GM18499 (cell line): ENCODE measurements at regions not wholly inside any gene's neighbourhood (a gene's known extent, or its start where the extent isn't known, plus 50 kb on each side); places are given as distances from the start of the nearest gene placed in this dataset.

Experiments
- ATAC-seq: cut with Tn5 transposase; IDR thresholded peaks from one replicate; pipeline ENCODE4 v1.9.1; 2021; ENCODE audit warnings: moderate number of reproducible peaks; ENCODE audit not compliant: insufficient read depth, unreplicated experiment

DNA sequence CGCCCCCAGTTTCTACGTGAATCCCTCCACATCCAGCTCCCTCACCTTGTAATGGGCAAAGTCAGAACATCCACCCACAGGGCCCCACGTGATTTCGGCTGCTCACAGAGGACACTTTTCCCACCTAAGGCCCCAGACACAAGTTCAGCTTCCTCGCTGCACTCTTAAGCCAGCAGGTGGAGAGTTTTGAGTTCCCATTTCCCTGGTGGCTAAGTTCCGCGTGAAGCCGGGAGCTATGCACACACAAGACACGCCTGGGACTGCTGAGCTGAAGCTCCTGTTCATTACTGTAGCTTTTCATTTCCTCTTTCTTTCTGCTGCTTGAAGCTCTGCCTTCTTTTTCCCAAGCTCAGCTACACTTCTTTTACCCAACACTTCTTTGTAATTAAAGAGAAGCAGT, 273.8 kb downstream of the NPIPA8 start:
- ATAC-seq: no peak

DNA sequence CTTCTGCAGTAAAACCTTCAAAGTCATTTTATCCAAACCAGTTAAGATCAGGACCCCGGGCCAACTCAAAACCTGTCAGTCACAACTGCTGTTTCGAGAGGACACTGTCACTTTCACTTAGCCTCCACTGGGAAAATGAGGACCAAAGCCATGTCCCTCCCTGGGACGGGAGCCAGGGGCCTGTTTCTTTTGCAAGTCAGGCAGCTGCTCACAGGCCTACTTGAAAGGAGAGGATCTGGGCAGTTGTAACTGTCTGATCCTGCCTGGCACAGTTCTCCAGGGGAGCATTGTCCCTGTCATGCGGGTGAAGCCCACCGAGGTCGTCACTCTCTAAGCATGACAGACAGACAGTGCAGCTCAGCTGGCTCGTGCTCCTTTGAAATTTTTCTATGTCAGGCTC, 276.2 kb downstream of the NPIPA8 start:
- no peak for ATAC-seq

DNA sequence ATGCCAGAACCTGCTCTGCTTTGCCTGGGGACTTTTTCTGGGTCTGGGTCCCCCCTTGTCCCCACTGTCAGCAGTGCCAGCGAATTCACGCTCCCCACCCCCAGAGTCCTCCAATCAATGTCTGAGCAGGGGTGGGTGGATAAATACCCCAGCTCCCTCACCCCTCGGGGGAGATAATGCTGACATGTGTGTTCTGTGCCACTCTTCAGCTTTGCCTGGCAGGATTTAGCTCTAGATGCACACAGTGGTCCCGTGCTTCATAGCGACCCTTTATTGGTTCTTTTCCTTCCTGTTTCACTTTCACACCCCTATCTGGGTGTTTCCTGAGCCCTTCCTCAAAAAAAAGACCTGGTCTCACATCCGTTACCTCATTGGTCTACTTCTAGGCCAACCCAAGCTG, 277.0 kb downstream of the NPIPA8 start:
- no peak for ATAC-seq

DNA sequence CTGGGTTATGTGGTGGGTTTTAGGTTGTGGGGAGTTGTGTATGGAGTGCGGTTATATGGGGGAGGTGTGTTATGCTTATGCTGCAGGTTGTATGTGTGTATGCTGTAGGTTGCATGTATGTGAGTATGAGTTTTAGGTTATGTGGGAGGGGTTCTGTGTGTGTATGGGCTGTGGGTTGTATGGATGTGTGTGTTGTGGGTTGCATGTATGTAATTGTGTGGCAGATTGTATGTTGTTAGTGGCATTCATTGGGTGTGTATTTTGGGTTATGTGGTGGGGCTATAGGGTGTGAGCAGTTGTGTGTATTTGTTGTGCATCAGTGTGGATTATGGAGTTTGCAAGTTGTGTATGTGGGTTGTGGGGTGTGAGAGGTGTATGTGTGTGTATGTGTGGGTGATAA, 277.4 kb downstream of the NPIPA8 start:
- ATAC-seq: no peak

- no peak for ATAC-seq
Observed at GRCh38 chr16:18055411-18055916, 281.1 kb downstream of the NPIPA8 start.

- ATAC-seq: no peak
Observed at GRCh38 chr16:18050777-18051176, 285.8 kb downstream of the NPIPA8 start.

- no peak for ATAC-seq
Observed at GRCh38 chr16:18050234-18050633, 286.3 kb downstream of the NPIPA8 start.

- no peak for ATAC-seq
Observed at GRCh38 chr16:18049547-18050133, 286.9 kb downstream of the NPIPA8 start.

DNA sequence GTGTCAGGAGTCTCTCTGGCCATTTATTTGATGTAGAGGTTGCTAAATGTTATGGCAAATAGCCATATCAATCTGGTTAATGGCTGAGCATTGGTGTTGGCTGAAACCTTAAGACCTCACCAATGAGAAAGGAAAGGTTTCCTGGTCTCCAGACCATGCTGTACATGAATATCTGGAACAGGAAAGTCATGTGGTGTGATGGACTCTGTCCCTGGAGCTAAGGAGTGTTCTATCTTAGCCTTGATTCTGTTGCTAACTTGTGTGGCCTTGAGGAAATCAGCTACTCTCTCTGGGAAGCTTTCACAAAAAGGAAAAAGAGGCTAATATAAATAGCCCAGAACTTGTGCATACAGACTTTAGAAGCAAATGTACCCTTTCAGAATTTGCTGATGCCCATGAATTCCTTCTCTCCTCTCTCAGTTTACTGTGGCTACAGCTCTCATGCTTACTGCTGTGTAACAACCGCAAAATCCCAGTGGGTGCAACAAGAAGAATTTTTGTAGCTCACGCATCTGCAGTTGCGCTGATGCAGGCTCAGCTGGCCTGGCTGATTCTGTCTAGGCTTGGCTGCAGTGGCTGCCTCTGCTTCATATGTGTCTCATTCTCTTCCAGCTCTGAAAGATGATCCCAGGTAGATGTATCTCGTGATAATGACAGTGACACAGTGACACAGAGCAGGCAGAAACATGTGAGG, 287.5 kb downstream of the NPIPA8 start:
- no peak for ATAC-seq

- ATAC-seq: no peak
Observed at GRCh38 chr16:18047761-18048160, 288.8 kb downstream of the NPIPA8 start.

DNA sequence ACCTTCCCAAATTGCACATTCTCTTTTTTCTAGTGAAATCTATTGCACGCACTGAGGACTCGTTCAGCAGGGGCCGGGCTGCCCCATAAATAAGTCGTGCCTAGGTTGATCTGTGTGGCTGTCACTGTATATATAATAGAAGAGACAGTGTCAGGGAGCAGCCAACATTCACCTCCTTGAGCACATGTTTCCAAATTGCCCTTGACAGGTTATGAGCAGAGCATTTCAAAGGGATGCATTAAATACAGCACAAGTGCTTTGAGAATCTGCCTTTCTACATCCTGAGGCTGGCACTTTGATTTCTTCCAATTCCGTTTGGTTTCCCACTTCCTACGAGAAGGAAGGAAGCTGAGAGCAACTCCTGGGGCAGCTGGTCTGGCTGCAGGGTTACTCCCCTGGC, 291.2 kb downstream of the NPIPA8 start:
- no peak for ATAC-seq

DNA sequence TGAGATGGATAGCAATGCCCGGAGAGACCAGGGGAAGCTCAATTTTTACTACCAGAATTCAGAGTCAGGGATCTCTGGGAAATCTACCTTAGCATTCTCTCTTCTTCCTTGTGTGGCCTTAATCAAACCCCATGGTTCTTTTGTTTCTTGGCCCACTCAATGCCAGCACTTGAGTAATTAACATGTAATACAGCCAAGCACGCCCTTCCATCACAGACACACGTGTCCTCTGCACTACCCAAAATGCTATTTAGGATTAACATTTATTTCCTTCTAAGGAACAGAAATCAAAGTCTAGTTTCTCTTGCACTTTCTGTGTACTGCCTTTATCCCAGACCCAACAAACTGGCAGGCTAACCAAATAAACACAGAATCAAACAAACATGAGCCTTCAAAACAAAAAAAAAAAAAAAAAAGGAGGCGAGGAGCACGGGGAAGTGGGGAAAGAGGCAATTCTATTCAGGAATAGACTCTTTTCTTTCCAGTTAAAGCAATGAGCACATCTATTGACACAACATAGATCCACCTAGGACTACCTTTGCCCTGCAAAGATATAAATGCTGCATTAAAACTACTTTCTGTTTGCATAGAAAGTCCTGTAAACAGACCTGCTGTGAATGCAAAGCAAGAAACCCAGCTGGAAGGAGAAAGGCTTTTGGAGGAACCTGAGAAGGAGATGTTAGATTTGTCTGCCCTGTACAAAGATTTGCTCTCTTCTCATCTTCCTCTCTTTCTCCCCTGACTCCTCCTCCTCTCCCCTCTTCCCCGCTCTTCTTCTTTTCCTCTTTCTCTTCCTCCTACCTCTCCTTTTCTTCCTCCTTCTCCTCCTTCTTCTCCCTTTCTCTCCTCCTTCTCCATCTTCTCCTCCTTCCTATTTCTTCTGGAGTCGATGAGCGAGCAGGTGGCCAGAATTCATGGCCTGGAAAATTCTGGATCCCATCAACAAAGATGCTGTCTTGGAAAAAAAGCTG, 294.4 kb downstream of the NPIPA8 start:
- no peak for ATAC-seq

GRCh38 chr16:18039931-18040330, 296.6 kb downstream of the NPIPA8 start:
- no peak for ATAC-seq

GRCh38 chr16:18037051-18037450, 299.5 kb downstream of the NPIPA8 start:
- no peak for ATAC-seq

- ATAC-seq: no peak
Observed at GRCh38 chr16:18024611-18025010, 311.9 kb downstream of the NPIPA8 start.

DNA sequence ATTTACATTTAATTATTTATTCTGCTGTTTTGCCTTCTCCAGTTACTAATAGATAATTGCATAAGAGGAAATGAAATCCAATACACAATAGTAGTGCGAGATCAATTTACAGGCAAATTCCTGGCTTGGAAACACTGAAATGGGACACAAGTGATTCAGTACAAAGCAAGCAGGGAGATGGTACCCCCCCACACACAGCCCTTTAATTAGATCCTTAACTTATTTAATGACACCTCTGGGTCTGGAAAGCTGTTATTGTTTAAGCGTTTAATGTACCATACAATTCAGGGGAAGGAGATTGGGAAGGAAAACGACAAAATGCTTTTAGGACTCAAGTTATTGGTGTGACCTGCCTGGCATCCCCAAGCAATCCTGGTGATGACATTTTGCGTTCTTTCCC, 318.2 kb downstream of the NPIPA8 start:
- ATAC-seq: no peak

DNA sequence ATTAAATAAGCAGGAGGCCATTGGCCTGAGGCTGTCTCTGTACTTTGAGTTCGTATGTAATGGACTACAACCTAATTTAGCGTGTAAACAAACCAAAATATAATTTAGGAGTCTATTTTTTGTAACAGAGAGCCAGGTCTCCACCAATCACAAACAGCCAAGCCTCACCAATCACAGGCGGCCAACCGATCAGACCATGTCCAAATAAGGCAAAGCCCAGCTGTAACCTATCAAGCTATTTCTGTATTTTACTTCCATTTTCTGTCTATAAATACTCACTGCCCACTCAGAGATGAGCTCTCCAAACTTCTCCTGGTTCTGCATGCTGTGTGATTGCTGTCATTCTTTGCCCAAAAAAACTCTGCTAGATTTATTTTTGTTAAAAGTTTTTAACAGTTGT, 322.7 kb downstream of the NPIPA8 start:
- ATAC-seq: no peak

- ATAC-seq: no peak
Observed at GRCh38 chr16:18008356-18008755, 328.2 kb downstream of the NPIPA8 start.

- no peak for ATAC-seq
Observed at GRCh38 chr16:18003033-18003432, 333.5 kb downstream of the NPIPA8 start.

DNA sequence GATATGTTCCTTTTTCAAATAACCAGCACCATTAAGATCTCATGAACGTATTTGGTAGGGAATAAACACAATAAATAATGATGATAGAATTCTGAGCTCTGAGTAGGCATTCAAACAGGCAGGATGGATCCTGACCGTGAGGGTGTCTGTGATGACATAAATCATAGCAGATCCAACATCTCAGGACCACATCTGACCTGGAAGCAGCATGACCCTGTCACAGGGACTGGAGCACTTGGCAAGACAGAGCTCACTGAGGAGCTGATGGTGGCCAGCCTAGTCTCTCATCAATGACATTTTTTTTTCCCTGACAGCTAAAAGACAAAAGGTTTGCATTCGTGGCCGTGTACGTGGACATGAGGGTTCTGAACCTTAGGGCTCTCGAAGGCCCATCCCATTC, 337.5 kb downstream of the NPIPA8 start:
- ATAC-seq: no peak

DNA sequence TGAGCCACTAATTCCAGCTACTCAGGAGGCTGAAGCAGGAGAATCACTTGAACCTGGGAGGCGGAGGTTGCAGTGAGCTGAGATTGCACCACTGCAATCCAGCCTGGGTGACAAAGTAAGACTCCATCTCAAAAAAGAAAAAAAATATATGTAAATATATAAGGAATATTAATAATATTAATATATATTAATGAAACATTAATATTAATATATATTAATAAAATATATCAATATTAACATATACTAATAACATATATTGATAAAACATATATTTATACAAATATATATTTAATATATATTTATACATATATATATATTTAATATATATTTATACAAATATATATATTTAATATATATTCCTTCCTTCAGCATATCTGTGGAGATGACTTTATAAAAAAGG, 338.0 kb downstream of the NPIPA8 start:
- no peak for ATAC-seq
